ENCODE measurements at regions not wholly inside any gene's neighbourhood (a gene's known extent, or its start where the extent isn't known, plus 50 kb on each side); places are given as distances from the start of the nearest gene placed in this dataset.

DNA sequence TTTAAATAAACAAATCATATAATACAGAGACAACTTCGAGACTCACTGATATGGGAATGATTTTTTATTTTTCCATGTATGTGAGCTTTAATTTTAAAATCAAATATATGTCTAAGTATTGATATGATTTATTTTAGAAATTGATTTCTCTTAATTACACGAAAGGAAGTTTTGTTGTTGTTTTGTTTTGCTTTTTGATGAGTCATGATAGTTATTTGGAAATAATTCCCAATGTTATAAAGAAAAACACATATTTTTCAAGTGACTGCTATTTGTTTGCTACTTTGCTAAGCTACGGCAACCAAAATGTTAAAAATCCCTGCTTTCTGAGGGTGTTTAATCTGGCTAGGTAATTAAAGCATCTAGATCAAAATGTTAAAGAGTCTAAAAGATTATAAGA is 2139.4 kb upstream of the TENM3 start:
- no peaks in the 10 kb centered on the region; the same call in 1 of the 2 replicates for H3K27me3 ChIP-seq (replicated peaks; ENCODE audit: control insufficient read depth, insufficient read depth, low read length)
- BruUV-seq (replicated peaks), result no TSS peak
- CTCF ChIA-PET, result no interaction called here
- Mint-ChIP-seq H3K9me3 (ENCODE audit: unreplicated experiment) (no peaks in the 10 kb centered on the region), H3K27me3 (ENCODE audit: insufficient read depth, unreplicated experiment) (peaks cover 5% of the 10 kb centered on the region), H3K4me3 (ENCODE audit: unreplicated experiment) (no peak overlapping the region), H3K27ac (ENCODE audit: unreplicated experiment) (no peak overlapping the region), H3K4me1 (ENCODE audit: low read depth, unreplicated experiment) (no peaks in the 10 kb centered on the region), H3K36me3 (ENCODE audit: insufficient read depth, unreplicated experiment) (no peaks in the 10 kb centered on the region)
- TF ChIP-seq, protein P1, sequence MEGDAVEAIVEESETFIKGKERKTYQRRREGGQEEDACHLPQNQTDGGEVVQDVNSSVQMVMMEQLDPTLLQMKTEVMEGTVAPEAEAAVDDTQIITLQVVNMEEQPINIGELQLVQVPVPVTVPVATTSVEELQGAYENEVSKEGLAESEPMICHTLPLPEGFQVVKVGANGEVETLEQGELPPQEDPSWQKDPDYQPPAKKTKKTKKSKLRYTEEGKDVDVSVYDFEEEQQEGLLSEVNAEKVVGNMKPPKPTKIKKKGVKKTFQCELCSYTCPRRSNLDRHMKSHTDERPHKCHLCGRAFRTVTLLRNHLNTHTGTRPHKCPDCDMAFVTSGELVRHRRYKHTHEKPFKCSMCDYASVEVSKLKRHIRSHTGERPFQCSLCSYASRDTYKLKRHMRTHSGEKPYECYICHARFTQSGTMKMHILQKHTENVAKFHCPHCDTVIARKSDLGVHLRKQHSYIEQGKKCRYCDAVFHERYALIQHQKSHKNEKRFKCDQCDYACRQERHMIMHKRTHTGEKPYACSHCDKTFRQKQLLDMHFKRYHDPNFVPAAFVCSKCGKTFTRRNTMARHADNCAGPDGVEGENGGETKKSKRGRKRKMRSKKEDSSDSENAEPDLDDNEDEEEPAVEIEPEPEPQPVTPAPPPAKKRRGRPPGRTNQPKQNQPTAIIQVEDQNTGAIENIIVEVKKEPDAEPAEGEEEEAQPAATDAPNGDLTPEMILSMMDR (IDR thresholded peaks at IDR 0.05; ENCODE audit: insufficient read depth in 1 of 2, low read depth in 1 of 2, low read length in 1 of 2, severe bottlenecking in 1 of 2, unreplicated experiment in 1 of 2), result no peak
- POLR2A ChIA-PET, result no interaction called here
- no peak overlapping the region for H3K4me3 ChIP-seq (ENCODE audit: low read depth, low read length)
- H3K4me1 ChIP-seq, result no peaks in the 10 kb centered on the region
- no peaks in the 10 kb centered on the region for H3K9me3 ChIP-seq
- intact Hi-C loops (cut with micrococcal nuclease; ENCODE audit: unreplicated experiment), result no loop called here
- no peak for DNase-seq
- no peaks in the 10 kb centered on the region for H3K36me3 ChIP-seq (ENCODE audit: control insufficient read depth, insufficient read depth, low read length)

- BruUV-seq (replicated peaks), result no TSS peak
- ChIA-PET CTCF (no interaction called here), POLR2A (no interaction called here)
- Histone ChIP-seq H3K4me1 (no peaks in the 10 kb centered on the region), H3K36me3 (ENCODE audit: control insufficient read depth, insufficient read depth, low read length) (no peaks in the 10 kb centered on the region), H3K4me3 (ENCODE audit: low read depth, low read length) (no peak overlapping the region), H3K27me3 (replicated peaks; ENCODE audit: control insufficient read depth, insufficient read depth, low read length) (no peaks in the 10 kb centered on the region), H3K9me3 (no peaks in the 10 kb centered on the region)
- H3K4me3 Mint-ChIP-seq (ENCODE audit: unreplicated experiment), result no peak overlapping the region
- intact Hi-C loops (cut with micrococcal nuclease; ENCODE audit: unreplicated experiment), result no loop called here
- no peaks in the 10 kb centered on the region for H3K4me1 Mint-ChIP-seq (ENCODE audit: low read depth, unreplicated experiment)
- no peak overlapping the region for H3K27ac Mint-ChIP-seq (ENCODE audit: unreplicated experiment)
- TF ChIP-seq, protein P1 (IDR thresholded peaks at IDR 0.05; ENCODE audit: insufficient read depth in 1 of 2, low read depth in 1 of 2, low read length in 1 of 2, severe bottlenecking in 1 of 2, unreplicated experiment in 1 of 2), result no peak
- DNase-seq, result no peak
- no peaks in the 10 kb centered on the region for H3K9me3 Mint-ChIP-seq (ENCODE audit: unreplicated experiment)
- peaks cover 8% of the 10 kb centered on the region for H3K27me3 Mint-ChIP-seq (ENCODE audit: insufficient read depth, unreplicated experiment)
- no peaks in the 10 kb centered on the region for H3K36me3 Mint-ChIP-seq (ENCODE audit: insufficient read depth, unreplicated experiment)
These were observed 2137.8 kb upstream of the TENM3 start for GRCh38 chr4:180105362-180105761.

GRCh38 chr4:180106122-180106521 is 2137.1 kb upstream of the TENM3 start:
- no peaks in the 10 kb centered on the region for H3K27me3 ChIP-seq (replicated peaks; ENCODE audit: control insufficient read depth, insufficient read depth, low read length)
- BruUV-seq (replicated peaks), result no TSS peak
- TF ChIP-seq, protein P1 (IDR thresholded peaks at IDR 0.05; ENCODE audit: insufficient read depth in 1 of 2, low read depth in 1 of 2, low read length in 1 of 2, severe bottlenecking in 1 of 2, unreplicated experiment in 1 of 2), result no peak
- Mint-ChIP-seq H3K36me3 (ENCODE audit: insufficient read depth, unreplicated experiment) (no peaks in the 10 kb centered on the region), H3K9me3 (ENCODE audit: unreplicated experiment) (no peaks in the 10 kb centered on the region), H3K27me3 (ENCODE audit: insufficient read depth, unreplicated experiment) (peaks cover 8% of the 10 kb centered on the region), H3K27ac (ENCODE audit: unreplicated experiment) (no peak overlapping the region), H3K4me1 (ENCODE audit: low read depth, unreplicated experiment) (no peaks in the 10 kb centered on the region), H3K4me3 (ENCODE audit: unreplicated experiment) (no peak overlapping the region)
- POLR2A ChIA-PET, result no interaction called here
- no peaks in the 10 kb centered on the region for H3K4me1 ChIP-seq
- no peaks in the 10 kb centered on the region for H3K36me3 ChIP-seq (ENCODE audit: control insufficient read depth, insufficient read depth, low read length)
- CTCF ChIA-PET, result no interaction called here
- intact Hi-C loops (cut with micrococcal nuclease; ENCODE audit: unreplicated experiment), result no loop called here
- DNase-seq, result no peak
- H3K9me3 ChIP-seq, result no peaks in the 10 kb centered on the region
- H3K4me3 ChIP-seq (ENCODE audit: low read depth, low read length), result no peak overlapping the region

All from Caco-2 (cell line).